ENCODE measurements at regions not wholly inside any gene's neighbourhood (a gene's known extent, or its start where the extent isn't known, plus 50 kb on each side); places are given as distances from the start of the nearest gene placed in this dataset.
"Not testable (repeated sequence)": the region's sequence is repeated elsewhere in the genome, so short reads cannot be mapped to it uniquely, and the experiment has no call there.

- no peak for DNase-seq
Observed at GRCh38 chr7:16130111-16131110, 290.9 kb downstream of the CRPPA start.

DNA sequence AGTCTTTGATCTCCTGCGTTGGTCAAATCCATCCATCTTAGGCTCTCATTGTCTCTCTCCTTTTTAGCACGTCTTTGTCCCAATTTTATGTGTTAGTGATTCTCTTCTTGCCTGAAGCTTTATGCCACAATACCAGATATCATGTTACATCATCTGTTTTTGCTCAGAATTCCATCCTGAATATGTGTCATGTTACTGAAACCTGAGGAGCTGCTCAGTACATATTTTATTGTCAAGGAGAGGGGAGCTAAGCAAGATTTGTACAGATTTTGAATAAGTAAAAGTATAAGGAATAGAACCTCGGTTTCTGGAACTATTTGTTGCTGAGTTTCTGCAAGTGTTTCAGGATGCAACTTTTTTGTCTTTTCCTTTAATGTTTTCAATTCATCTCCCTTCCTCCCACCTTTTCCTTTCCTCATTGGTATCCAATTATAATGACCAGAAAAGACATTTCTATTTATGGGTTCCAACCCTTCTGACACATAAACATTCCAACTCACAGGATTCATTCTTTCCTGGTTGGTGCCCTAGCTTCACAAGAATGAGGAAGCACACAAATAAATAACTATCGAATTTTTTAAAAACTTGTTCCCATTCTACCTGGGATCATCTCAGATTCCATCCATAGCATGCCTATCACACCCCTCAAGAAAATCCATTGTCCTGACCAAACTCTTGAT, 291.8 kb downstream of the CRPPA start:
- DNase-seq, result no peak

DNA sequence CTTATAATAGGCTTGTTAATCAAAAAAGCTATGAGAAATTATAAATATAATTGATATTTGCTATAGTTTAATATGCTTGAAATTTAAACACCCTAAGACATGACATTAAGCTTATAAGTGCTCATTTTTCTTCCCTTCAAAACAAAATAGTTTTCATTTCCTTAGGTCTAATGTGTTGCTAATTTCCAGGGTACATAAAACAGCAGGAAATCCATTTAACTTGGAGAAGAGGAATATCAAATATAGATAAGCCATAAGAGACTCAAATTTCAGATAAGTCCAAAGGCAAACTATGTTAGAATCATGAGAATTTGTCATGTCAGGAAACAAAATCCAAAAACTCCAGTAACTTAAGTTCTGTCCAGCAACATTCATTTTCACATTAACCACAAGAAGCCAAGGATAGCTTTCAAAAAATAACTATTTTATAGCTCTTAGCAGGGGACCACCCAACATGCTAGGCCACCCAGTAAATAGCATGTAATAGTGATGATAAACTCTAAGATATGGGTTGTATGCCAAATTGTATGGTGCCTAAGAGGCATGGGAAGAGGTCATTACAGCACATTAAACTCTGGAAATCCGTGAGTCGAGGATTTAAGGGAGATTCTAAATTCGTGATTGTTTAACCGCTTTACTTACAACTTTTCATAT, 298.1 kb downstream of the CRPPA start:
- DNase-seq, result no peak

- no peak for DNase-seq
Observed at GRCh38 chr7:16121876-16122390, 299.4 kb downstream of the CRPPA start.

DNA sequence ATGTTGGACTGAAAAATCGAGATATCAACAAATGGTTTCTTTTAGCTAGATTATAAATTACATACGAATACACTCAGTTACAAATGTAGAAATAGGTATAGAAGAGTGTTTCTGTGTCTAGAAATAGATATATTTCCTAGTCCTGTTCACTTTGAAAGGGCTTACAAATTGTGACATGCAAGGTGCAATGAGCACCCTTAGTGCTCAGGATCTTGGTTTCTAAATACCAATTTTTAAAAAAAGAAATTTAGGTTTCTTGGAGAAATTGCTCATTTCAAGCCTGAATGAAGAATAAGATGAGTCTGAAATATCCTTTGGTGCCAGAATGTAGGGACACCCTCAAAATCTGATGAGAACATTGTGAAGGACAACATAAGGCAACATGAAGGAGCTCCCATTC, 306.0 kb downstream of the CRPPA start:
- DNase-seq, result no peak

DNA sequence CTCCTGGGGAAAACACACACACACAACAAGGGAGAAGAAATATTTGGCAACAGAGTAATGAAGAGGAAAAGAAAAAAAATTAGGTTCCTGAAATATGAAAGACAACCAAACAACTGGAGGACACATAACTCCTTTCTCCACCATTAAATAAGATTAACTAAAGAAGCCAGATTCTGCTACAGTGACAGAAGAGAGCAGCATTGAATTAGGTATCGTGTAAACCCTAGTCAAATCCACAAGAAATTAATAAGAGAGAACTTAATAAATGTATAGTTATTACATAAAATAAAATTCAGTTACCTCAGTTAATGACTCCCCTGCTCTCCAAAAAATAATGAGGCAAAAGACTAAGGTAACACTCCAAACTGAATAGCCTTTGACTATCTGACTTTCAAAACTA, 306.7 kb downstream of the CRPPA start:
- DNase-seq, result no peak

- no peak for DNase-seq
Observed at GRCh38 chr7:16114071-16114470, 307.3 kb downstream of the CRPPA start.

DNA sequence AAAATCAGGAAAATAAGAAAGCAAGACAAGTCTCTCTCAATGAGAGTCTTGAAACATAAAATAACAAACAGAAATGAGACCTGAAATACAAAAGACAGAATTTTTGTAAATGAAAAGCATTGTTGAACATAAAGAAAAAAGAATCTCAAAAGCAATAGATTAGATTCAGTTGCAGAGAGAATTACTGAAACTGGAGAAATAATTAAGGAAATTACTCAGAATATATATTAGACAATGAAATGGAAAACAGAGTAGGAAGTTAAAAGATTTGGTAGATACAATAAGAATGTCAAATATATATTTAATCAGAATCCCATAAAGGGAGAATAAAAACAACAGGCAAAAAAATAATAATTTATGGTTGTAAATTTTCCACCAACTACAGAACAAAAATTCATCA, 308.3 kb downstream of the CRPPA start:
- no peak for DNase-seq

DNA sequence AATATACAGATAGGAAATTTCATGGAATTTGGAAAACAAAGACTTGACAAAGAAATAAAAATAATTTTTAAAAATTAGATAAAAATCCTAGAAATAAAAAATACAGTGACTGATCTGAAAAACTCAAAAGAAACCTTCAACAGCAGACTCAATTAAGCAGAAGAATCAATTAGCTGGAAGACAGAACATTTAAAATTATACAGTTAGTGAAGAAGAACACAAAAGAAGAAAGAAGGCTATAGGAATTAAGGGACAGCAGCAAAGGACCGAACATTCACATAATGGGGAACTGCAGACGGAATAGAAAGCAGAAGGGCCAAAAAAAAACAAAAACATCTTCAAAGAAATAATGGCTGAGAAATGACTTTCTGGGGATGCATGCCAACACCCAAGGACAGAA, 314.5 kb downstream of the CRPPA start:
- no peak for DNase-seq

GRCh38 chr7:16106300-16106699, 315.0 kb downstream of the CRPPA start:
- DNase-seq, result no peak

DNA sequence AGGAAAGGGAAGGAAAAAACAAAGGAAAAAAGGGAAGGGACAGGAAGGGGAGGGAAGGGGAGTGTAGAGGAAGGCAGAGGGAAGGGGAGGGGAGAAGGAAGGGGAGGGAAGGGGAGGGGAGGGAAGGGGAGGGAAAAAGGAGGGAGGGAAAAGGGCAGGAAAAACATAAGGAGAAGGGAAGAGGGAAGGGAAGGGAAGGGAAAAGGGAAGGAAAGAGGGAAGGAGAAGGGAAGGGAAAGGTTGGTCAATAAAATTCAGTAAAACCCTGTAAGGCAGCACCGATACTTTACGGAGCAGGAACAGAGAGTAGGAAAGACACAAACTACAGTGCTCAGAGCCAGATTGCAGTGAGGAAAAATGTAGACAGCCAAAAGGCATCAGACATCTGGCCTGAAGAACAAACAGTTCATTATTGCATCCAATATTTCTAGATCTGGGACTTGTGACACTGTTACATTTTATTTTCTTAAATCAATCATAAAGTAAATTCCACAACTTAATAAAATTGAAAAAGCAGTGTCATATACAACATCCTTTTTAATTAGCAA, 322.0 kb downstream of the CRPPA start:
- no peak for DNase-seq

GRCh38 chr7:16098585-16099179, 322.7 kb downstream of the CRPPA start:
- no peak for DNase-seq

DNA sequence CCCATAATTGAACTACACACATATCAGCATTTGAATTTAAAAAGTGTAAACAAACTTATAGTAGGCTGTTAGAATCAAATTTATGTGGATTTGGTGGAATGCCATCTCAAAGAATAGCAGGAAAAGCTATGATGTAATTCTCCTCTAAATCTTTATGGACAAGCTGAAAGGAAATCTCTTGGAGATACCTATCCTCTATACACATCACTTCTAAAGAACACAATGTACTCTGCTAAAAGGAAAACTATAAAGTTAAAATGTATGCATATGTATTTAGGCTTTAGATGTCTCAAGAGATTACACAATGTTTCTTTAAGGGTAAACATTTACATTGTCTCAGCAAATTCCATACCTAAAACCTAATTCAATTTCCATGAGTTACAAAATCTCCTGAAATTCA, 323.3 kb downstream of the CRPPA start:
- no peak for DNase-seq

DNA sequence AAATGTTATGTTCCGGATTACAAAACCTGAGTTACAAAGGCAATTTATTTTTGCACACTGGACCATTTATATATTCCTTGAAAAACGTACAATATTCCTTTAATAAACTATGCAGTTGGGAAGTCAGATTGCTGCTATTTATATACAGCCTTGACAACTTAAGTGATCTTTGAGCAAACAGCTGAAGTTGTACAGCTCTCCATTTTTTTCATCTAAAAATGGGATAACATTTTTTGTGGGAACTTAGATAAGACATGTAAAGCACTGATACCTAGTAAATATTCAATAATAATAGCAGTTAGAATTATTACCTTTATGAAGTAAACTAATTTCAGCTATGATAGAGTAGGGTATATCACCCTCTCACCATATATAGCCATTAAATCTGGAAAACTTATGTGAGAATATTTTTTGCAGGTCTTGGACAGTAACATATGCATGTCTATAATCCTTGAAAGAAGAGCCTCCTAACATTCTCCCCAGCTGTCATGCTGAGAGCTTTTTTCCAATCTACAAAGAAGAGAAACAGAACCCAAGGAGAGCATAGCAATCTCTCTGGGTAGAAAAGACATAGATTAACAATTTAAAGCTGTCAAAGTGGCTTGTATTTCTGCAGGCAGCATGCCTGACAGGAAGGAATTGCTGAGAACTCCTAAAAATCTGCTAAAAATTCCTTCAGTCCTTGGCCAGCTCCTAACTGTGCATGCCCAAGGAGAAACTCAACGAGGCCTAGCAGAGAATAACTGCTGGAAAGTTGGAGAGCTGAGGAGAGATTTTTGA, 326.0 kb downstream of the CRPPA start:
- DNase-seq, result no peak

- DNase-seq, result no peak
Observed at GRCh38 chr7:16094651-16095050, 326.7 kb downstream of the CRPPA start.

DNA sequence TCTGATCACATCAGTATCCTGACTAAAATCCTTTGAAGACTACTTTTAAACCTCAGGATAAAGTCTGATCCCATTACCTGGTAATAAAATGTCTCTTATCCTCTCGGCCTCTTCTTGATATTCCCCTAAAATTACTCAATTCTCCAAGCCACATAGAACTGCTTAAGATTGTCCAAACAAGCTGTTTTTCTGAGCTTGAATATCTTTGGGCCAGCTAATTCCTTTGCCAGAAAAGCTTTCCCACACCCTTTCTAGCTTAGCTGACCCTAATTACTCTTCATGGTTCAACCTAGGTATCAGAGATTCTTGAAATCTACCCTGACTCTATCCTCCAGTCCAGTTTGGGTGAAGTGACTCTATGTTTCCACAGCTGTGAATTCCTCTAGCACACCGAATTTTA, 328.6 kb downstream of the CRPPA start:
- no peak for DNase-seq

GRCh38 chr7:16091701-16092310, 329.5 kb downstream of the CRPPA start:
- DNase-seq, result no peak

DNA sequence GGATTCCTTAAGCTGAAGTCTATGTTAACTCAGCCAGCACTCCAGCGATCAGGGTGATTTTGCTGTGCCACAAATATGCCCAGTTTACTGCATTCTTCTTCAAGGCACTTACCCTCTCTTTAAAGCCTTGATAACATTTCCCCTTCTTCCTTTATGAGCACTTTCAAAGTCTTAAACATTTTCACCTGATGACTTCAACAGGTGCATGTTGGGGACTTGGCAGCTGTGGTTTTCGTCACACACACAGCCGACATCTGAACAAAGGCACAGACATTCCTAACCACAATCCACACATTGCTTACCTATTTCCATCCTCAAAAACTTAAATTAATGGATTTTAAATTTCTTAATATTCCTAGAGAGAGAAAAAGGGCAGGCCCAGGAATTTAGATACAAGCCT, 331.5 kb downstream of the CRPPA start:
- no peak for DNase-seq

- DNase-seq, result no peak
Observed at GRCh38 chr7:16089191-16089590, 332.1 kb downstream of the CRPPA start.

GRCh38 chr7:16086743-16087142, 334.6 kb downstream of the CRPPA start:
- DNase-seq, result no peak

DNA sequence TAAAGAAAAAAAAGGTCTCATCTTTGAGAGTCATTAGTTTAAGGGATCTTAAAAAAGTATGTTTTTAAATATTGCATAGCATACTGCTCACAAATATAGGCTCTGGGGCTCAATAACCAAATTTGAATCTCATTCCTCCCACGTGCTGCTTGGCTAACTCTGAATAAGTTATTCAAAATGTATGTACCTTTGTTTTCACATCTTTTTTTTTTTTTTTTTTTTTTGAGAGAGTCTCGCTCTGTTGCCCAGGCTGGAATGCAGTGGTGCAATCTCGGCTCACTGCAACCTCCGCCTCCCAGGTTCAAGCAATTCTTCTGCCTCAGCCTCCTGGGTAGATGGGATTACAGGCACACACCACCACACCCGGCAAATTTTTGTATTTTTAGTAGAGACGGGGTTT, 335.6 kb downstream of the CRPPA start:
- not testable (repeated sequence) for DNase-seq
